GM12878 (cell line): ENCODE measurements at regions not wholly inside any gene's neighbourhood (a gene's known extent, or its start where the extent isn't known, plus 50 kb on each side); places are given as distances from the start of the nearest gene placed in this dataset.

Experiments
- ATAC-seq: fragments of 200-7000 bp; cut with Tn5 transposase; 3 replicates; pipeline ENCODE4 v1.9.1; 2020; ENCODE audit warnings: mild to moderate bottlenecking, moderate library complexity
- BruUV-seq: library from RNA; stranded (reverse); fragments of 400-500 nt; replicated peaks from 2 replicates; lab custom pipeline; 2021; lab: Mats Ljungman, UMichigan
- CTCF ChIA-PET: fragments of 300-600 bp; sonication (Branson Sonifier 250); formaldehyde crosslinking; extraction: SDS; loops from one replicate; lab custom pipeline; 2021; ENCODE audit warnings: inconsistent platforms; lab: Yijun Ruan, JAX
- POLR2A ChIA-PET: fragments of 350-600 bp; formaldehyde crosslinking; extraction: SDS; loops from one replicate; lab custom pipeline; 2021; ENCODE audit warnings: inconsistent platforms; lab: Charles Lee
- RAD21 ChIA-PET: fragments of 300-600 bp; sonication (Branson Sonifier 250); formaldehyde crosslinking; loops from one replicate; lab custom pipeline; 2023; ENCODE audit warnings: antibody characterized with exemption; ENCODE audit not compliant: unreplicated experiment; lab: Charles Lee
- SMC1A ChIA-PET: fragments of 300-600 bp; sonication (Branson Sonifier 250); formaldehyde crosslinking; loops from one replicate; lab custom pipeline; 2023; ENCODE audit not compliant: unreplicated experiment, uncharacterized antibody; lab: Charles Lee
- DNase-seq: peaks from one replicate; pipeline ENCODE4 v3.0.0-alpha.2; 2011; ENCODE audit warnings: low read depth, low spot score
- FAIRE-seq: peaks from 3 replicates; lab custom pipeline; 2011; peaks lifted over from hg19 to GRCh38; lab: Jason Lieb, UNC
- H2AFZ ChIP-seq: 2 replicates; pipeline ENCODE4 v1.6.0; 2011; ENCODE audit warnings: low read depth, low read length, control low read depth; ENCODE audit not compliant: control insufficient read depth
- H3K27ac ChIP-seq: 2 replicates; pipeline ENCODE4 v1.5.1; 2011; ENCODE audit warnings: control low read depth; ENCODE audit not compliant: control insufficient read depth, insufficient read depth
- H3K27me3 ChIP-seq, 2 experiments: replicated peaks in 1 of 2; 2 replicates each; pipeline versions ENCODE4 v1.6.0 to v1.6.1; 2011; ENCODE audit warnings: low read length in 1 of 2; ENCODE audit not compliant: control insufficient read depth in 2 of 2, insufficient read depth in 2 of 2
- H3K36me3 ChIP-seq, 2 experiments: 2 replicates each; pipeline ENCODE4 v1.5.1; 2011; ENCODE audit warnings: low read length in 1 of 2; ENCODE audit not compliant: control insufficient read depth in 2 of 2, insufficient read depth in 2 of 2
- H3K4me1 ChIP-seq: 2 replicates; pipeline ENCODE4 v1.6.1; 2011; ENCODE audit warnings: mild to moderate bottlenecking, low read length, moderate library complexity, mixed read lengths; ENCODE audit not compliant: control insufficient read depth, insufficient read depth
- H3K4me2 ChIP-seq: 2 replicates; pipeline ENCODE4 v1.6.0; 2011; ENCODE audit warnings: control low read depth; ENCODE audit not compliant: control insufficient read depth, insufficient read depth
- H3K4me3 ChIP-seq: fragments of 200-600 bp; sonication (generic); 2 replicates; pipeline ENCODE4 v1.5.1; 2016
- H3K79me2 ChIP-seq: 2 replicates; pipeline ENCODE4 v1.6.0; 2011; ENCODE audit warnings: low read length; ENCODE audit not compliant: control insufficient read depth, insufficient read depth
- H3K9ac ChIP-seq: 2 replicates; pipeline ENCODE4 v1.8.0; 2011; ENCODE audit warnings: low read length, control low read depth, mixed read lengths; ENCODE audit not compliant: control insufficient read depth, insufficient read depth
- H3K9me3 ChIP-seq: replicated peaks from 3 replicates; pipeline ENCODE4 v1.5.1; 2011; ENCODE audit warnings: mild to moderate bottlenecking, low read length; ENCODE audit not compliant: control insufficient read depth, insufficient read depth
- H4K20me1 ChIP-seq: 2 replicates; pipeline ENCODE4 v1.6.0; 2011; ENCODE audit not compliant: control insufficient read depth, insufficient read depth
- CREB1 ChIP-seq: IDR thresholded peaks from 2 replicates; pipeline ENCODE4 v1.6.1; 2012; ENCODE audit warnings: low read depth, mild to moderate bottlenecking, inconsistent platforms
- KDM1A ChIP-seq: fragments of 200-600 bp; sonication (generic); IDR thresholded peaks from 2 replicates; pipeline ENCODE4 v1.6.1; 2016; ENCODE audit warnings: borderline replicate concordance
- RELA ChIP-seq: fragments of 450-650 bp; IDR thresholded peaks from 2 replicates; pipeline ENCODE4 v1.8.0; 2014; ENCODE audit warnings: borderline replicate concordance; ENCODE audit not compliant: partially characterized antibody
- SMAD1 ChIP-seq: fragments of 450-650 bp; IDR thresholded peaks from 2 replicates; pipeline ENCODE4 v1.6.1; 2018; ENCODE audit warnings: mild to moderate bottlenecking, low read depth; ENCODE audit not compliant: partially characterized antibody
- SMARCA5 ChIP-seq: fragments of 450-650 bp; IDR thresholded peaks from 2 replicates; pipeline ENCODE4 v1.6.1; 2017; ENCODE audit warnings: mild to moderate bottlenecking
- SPI1 ChIP-seq: IDR thresholded peaks from 2 replicates; pipeline ENCODE4 v1.6.1; 2011; ENCODE audit warnings: low read depth, mild to moderate bottlenecking, low read length, moderate library complexity, borderline replicate concordance; ENCODE audit not compliant: insufficient read depth
- SUZ12 ChIP-seq: fragments of 200-600 bp; sonication (generic); IDR thresholded peaks from one replicate; pipeline ENCODE4 v1.6.1; 2018; ENCODE audit warnings: antibody characterized with exemption, mild to moderate bottlenecking; ENCODE audit not compliant: unreplicated experiment
- ZSCAN29 ChIP-seq: fragments of 450-650 bp; IDR thresholded peaks from 2 replicates; pipeline ENCODE4 v1.6.1; 2017; ENCODE audit warnings: mild to moderate bottlenecking, moderate library complexity
- WGBS: methylation state at CpG from one replicate; pipeline ENCODE4 v1.1.6; 2016; ENCODE audit warnings: low lambda C conversion rate; ENCODE audit not compliant: insufficient replicate concordance, insufficient coverage; ENCODE audit errors: missing lambda C conversion rate; 5-methylcytosine and 5-hydroxymethylcytosine counted together
- in situ Hi-C: fragments of 300-500 bp; cut with MboI; formaldehyde crosslinking; loops from 9 replicates; pipeline ENCODE4 v1.14.3; 2018; ENCODE audit warnings: mixed read lengths
- intact Hi-C: fragments of 100-400 bp; cut with micrococcal nuclease; formaldehyde crosslinking; loops from one replicate; pipeline ENCODE4 v1.14.2; 2022; ENCODE audit not compliant: unreplicated experiment
- TF ChIP-seq, protein P1 (sequence below): IDR thresholded peaks from 2 replicates; pipeline ENCODE4 v1.6.1; 2012; ENCODE audit warnings: low read depth, low read length, improper control_type of control experiment
- TF ChIP-seq, protein P2 (sequence below): IDR thresholded peaks from 2 replicates; pipeline ENCODE4 v1.6.1; 2011; ENCODE audit warnings: mild to moderate bottlenecking, low read depth, low read length, moderate library complexity; ENCODE audit not compliant: insufficient replicate concordance
- TF ChIP-seq, protein P3 (sequence below): IDR thresholded peaks from 2 replicates; pipeline ENCODE4 v1.6.1; 2011; ENCODE audit warnings: low read depth, mild to moderate bottlenecking, low read length, moderate library complexity, borderline replicate concordance; ENCODE audit errors: extremely low read depth
- TF ChIP-seq, protein P4 (sequence below): fragments of 450-650 bp; IDR thresholded peaks from 2 replicates; pipeline ENCODE4 v1.6.1; 2017; ENCODE audit warnings: antibody characterized with exemption, mild to moderate bottlenecking, moderate library complexity
- TF ChIP-seq, protein P5 (sequence below): IDR thresholded peaks from 2 replicates; pipeline ENCODE4 v1.6.1; 2012; ENCODE audit warnings: low read depth, low read length, improper control_type of control experiment
- TF ChIP-seq, protein P6 (sequence below): fragments of 450-650 bp; formaldehyde crosslinking; IDR thresholded peaks from 2 replicates; pipeline ENCODE4 v1.5.0; 2022; ENCODE audit warnings: mild to moderate bottlenecking, missing genetic modification characterization

DNA sequence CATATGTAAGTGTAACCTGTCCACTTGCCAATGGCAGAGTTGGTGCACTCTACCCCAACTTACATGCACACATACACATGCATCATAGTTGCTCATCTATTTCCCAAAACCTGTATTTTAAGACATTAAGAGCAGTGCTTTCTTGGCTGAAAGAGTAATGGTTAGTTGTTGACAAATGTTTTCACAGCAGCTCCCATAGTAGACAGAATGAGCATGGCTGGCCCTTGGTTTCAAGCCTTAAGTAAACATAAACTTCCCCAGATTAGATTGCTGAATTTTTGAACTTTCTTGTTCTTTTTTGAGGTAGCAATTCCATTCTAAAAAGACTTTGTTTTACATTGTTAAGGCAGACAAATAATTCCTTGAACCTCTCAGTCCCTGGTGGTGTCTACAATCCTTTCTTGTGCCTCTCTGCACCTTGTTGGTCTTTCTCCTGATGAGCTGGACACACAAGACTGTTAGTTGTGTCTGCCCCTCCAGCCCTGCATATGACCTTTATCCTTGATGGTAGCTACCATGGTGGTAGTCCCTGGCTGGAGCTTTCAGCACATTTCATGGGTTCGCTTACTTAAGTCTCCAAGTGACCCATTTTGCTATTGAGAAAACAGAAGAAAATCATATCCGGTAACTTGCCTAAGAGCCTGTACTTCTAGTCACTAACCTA, 580.1 kb upstream of the ID2 start:
- Histone ChIP-seq H3K4me1 (no peaks in the 10 kb centered on the region), H3K4me2 (no peak overlapping the region), H3K79me2 (no peaks in the 10 kb centered on the region), H3K27ac (no peak overlapping the region), H3K36me3 (no peaks in the 10 kb centered on the region), H3K27me3 (no peaks in the 10 kb centered on the region; a peak in 1 of 4 replicates), H3K9me3 (no peaks in the 10 kb centered on the region; the same call in 2 of the 3 replicates), H3K4me3 (no peak overlapping the region), H2AFZ (no peak overlapping the region), H3K9ac (no peak overlapping the region), H4K20me1 (no peaks in the 10 kb centered on the region)
- no TSS peak for BruUV-seq
- 54% methylated on average over 2 of the region's 2 CpGs for WGBS
- intact Hi-C loops (no loop called here), in situ Hi-C loops (no loop called here)
- POLR2A ChIA-PET: no interaction called here
- ATAC-seq (no peak), DNase-seq (no peak), FAIRE-seq (no peak)
- CTCF ChIA-PET: no interaction called here
- SMC1A ChIA-PET: interaction anchor here (0.6 to 1.1 kb wide), 3 partner anchors 11 to 156 kb away, joined by 3 to 4 read pairs (median 4); no protein-coding TSS in a partner anchor
- RAD21 ChIA-PET: no interaction called here
- TF ChIP-seq SMAD1: no peak
- no peak for TF ChIP-seq SUZ12
- TF ChIP-seq, protein P1, sequence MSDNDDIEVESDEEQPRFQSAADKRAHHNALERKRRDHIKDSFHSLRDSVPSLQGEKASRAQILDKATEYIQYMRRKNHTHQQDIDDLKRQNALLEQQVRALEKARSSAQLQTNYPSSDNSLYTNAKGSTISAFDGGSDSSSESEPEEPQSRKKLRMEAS: no peak
- TF ChIP-seq, protein P2, sequence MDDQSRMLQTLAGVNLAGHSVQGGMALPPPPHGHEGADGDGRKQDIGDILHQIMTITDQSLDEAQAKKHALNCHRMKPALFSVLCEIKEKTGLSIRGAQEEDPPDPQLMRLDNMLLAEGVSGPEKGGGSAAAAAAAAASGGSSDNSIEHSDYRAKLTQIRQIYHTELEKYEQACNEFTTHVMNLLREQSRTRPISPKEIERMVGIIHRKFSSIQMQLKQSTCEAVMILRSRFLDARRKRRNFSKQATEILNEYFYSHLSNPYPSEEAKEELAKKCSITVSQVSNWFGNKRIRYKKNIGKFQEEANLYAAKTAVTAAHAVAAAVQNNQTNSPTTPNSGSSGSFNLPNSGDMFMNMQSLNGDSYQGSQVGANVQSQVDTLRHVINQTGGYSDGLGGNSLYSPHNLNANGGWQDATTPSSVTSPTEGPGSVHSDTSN: no peak
- no peak for TF ChIP-seq SMARCA5
- TF ChIP-seq, protein P3, sequence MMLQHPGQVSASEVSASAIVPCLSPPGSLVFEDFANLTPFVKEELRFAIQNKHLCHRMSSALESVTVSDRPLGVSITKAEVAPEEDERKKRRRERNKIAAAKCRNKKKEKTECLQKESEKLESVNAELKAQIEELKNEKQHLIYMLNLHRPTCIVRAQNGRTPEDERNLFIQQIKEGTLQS: no peak
- no peak for TF ChIP-seq CREB1
- no peak for TF ChIP-seq SPI1
- no peak for TF ChIP-seq RELA
- TF ChIP-seq, protein P4, sequence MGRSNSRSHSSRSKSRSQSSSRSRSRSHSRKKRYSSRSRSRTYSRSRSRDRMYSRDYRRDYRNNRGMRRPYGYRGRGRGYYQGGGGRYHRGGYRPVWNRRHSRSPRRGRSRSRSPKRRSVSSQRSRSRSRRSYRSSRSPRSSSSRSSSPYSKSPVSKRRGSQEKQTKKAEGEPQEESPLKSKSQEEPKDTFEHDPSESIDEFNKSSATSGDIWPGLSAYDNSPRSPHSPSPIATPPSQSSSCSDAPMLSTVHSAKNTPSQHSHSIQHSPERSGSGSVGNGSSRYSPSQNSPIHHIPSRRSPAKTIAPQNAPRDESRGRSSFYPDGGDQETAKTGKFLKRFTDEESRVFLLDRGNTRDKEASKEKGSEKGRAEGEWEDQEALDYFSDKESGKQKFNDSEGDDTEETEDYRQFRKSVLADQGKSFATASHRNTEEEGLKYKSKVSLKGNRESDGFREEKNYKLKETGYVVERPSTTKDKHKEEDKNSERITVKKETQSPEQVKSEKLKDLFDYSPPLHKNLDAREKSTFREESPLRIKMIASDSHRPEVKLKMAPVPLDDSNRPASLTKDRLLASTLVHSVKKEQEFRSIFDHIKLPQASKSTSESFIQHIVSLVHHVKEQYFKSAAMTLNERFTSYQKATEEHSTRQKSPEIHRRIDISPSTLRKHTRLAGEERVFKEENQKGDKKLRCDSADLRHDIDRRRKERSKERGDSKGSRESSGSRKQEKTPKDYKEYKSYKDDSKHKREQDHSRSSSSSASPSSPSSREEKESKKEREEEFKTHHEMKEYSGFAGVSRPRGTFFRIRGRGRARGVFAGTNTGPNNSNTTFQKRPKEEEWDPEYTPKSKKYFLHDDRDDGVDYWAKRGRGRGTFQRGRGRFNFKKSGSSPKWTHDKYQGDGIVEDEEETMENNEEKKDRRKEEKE: no peak
- TF ChIP-seq, protein P5, sequence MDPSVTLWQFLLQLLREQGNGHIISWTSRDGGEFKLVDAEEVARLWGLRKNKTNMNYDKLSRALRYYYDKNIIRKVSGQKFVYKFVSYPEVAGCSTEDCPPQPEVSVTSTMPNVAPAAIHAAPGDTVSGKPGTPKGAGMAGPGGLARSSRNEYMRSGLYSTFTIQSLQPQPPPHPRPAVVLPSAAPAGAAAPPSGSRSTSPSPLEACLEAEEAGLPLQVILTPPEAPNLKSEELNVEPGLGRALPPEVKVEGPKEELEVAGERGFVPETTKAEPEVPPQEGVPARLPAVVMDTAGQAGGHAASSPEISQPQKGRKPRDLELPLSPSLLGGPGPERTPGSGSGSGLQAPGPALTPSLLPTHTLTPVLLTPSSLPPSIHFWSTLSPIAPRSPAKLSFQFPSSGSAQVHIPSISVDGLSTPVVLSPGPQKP: no peak
- TF ChIP-seq, protein P6, sequence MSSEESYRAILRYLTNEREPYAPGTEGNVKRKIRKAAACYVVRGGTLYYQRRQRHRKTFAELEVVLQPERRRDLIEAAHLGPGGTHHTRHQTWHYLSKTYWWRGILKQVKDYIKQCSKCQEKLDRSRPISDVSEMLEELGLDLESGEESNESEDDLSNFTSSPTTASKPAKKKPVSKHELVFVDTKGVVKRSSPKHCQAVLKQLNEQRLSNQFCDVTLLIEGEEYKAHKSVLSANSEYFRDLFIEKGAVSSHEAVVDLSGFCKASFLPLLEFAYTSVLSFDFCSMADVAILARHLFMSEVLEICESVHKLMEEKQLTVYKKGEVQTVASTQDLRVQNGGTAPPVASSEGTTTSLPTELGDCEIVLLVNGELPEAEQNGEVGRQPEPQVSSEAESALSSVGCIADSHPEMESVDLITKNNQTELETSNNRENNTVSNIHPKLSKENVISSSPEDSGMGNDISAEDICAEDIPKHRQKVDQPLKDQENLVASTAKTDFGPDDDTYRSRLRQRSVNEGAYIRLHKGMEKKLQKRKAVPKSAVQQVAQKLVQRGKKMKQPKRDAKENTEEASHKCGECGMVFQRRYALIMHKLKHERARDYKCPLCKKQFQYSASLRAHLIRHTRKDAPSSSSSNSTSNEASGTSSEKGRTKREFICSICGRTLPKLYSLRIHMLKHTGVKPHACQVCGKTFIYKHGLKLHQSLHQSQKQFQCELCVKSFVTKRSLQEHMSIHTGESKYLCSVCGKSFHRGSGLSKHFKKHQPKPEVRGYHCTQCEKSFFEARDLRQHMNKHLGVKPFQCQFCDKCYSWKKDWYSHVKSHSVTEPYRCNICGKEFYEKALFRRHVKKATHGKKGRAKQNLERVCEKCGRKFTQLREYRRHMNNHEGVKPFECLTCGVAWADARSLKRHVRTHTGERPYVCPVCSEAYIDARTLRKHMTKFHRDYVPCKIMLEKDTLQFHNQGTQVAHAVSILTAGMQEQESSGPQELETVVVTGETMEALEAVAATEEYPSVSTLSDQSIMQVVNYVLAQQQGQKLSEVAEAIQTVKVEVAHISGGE (CRISPR knock-in tag): no peak
- TF ChIP-seq KDM1A: no peak
- TF ChIP-seq ZSCAN29: no peak
